GM12878 (cell line): ENCODE measurements at regions not wholly inside any gene's neighbourhood (a gene's known extent, or its start where the extent isn't known, plus 50 kb on each side); places are given as distances from the start of the nearest gene placed in this dataset.

Experiments used
- ATAC-seq: fragments of 200-7000 bp; cut with Tn5 transposase; 3 replicates; pipeline ENCODE4 v1.9.1; 2020; ENCODE audit warnings: mild to moderate bottlenecking, moderate library complexity
- BruUV-seq: library from RNA; stranded (reverse); fragments of 400-500 nt; replicated peaks from 2 replicates; lab custom pipeline; 2021; lab: Mats Ljungman, UMichigan
- CTCF ChIA-PET: fragments of 300-600 bp; sonication (Branson Sonifier 250); formaldehyde crosslinking; extraction: SDS; loops from one replicate; lab custom pipeline; 2021; ENCODE audit warnings: inconsistent platforms; lab: Yijun Ruan, JAX
- POLR2A ChIA-PET: fragments of 350-600 bp; formaldehyde crosslinking; extraction: SDS; loops from one replicate; lab custom pipeline; 2021; ENCODE audit warnings: inconsistent platforms; lab: Charles Lee
- RAD21 ChIA-PET: fragments of 300-600 bp; sonication (Branson Sonifier 250); formaldehyde crosslinking; loops from one replicate; lab custom pipeline; 2023; ENCODE audit warnings: antibody characterized with exemption; ENCODE audit not compliant: unreplicated experiment; lab: Charles Lee
- SMC1A ChIA-PET: fragments of 300-600 bp; sonication (Branson Sonifier 250); formaldehyde crosslinking; loops from one replicate; lab custom pipeline; 2023; ENCODE audit not compliant: unreplicated experiment, uncharacterized antibody; lab: Charles Lee
- DNase-seq: peaks from one replicate; pipeline ENCODE4 v3.0.0-alpha.2; 2011; ENCODE audit warnings: low read depth, low spot score
- FAIRE-seq: peaks from 3 replicates; lab custom pipeline; 2011; peaks lifted over from hg19 to GRCh38; lab: Jason Lieb, UNC
- H2AFZ ChIP-seq: 2 replicates; pipeline ENCODE4 v1.6.0; 2011; ENCODE audit warnings: low read depth, low read length, control low read depth; ENCODE audit not compliant: control insufficient read depth
- H3K27ac ChIP-seq: 2 replicates; pipeline ENCODE4 v1.5.1; 2011; ENCODE audit warnings: control low read depth; ENCODE audit not compliant: control insufficient read depth, insufficient read depth
- H3K27me3 ChIP-seq, 2 experiments: replicated peaks in 1 of 2; 2 replicates each; pipeline versions ENCODE4 v1.6.0 to v1.6.1; 2011; ENCODE audit warnings: low read length in 1 of 2; ENCODE audit not compliant: control insufficient read depth in 2 of 2, insufficient read depth in 2 of 2
- H3K36me3 ChIP-seq, 2 experiments: 2 replicates each; pipeline ENCODE4 v1.5.1; 2011; ENCODE audit warnings: low read length in 1 of 2; ENCODE audit not compliant: control insufficient read depth in 2 of 2, insufficient read depth in 2 of 2
- H3K4me1 ChIP-seq: 2 replicates; pipeline ENCODE4 v1.6.1; 2011; ENCODE audit warnings: mild to moderate bottlenecking, low read length, moderate library complexity, mixed read lengths; ENCODE audit not compliant: control insufficient read depth, insufficient read depth
- H3K4me2 ChIP-seq: 2 replicates; pipeline ENCODE4 v1.6.0; 2011; ENCODE audit warnings: control low read depth; ENCODE audit not compliant: control insufficient read depth, insufficient read depth
- H3K4me3 ChIP-seq: fragments of 200-600 bp; sonication (generic); 2 replicates; pipeline ENCODE4 v1.5.1; 2016
- H3K79me2 ChIP-seq: 2 replicates; pipeline ENCODE4 v1.6.0; 2011; ENCODE audit warnings: low read length; ENCODE audit not compliant: control insufficient read depth, insufficient read depth
- H3K9ac ChIP-seq: 2 replicates; pipeline ENCODE4 v1.8.0; 2011; ENCODE audit warnings: low read length, control low read depth, mixed read lengths; ENCODE audit not compliant: control insufficient read depth, insufficient read depth
- H3K9me3 ChIP-seq: replicated peaks from 3 replicates; pipeline ENCODE4 v1.5.1; 2011; ENCODE audit warnings: mild to moderate bottlenecking, low read length; ENCODE audit not compliant: control insufficient read depth, insufficient read depth
- H4K20me1 ChIP-seq: 2 replicates; pipeline ENCODE4 v1.6.0; 2011; ENCODE audit not compliant: control insufficient read depth, insufficient read depth
- CHD2 ChIP-seq: IDR thresholded peaks from 2 replicates; pipeline ENCODE4 v1.6.1; 2011; ENCODE audit warnings: low read depth, low read length, improper control_type of control experiment, borderline replicate concordance
- EP300 ChIP-seq, 2 experiments: fragments of 150-350 bp in 1 of 2; IDR thresholded peaks; 2 replicates each; pipeline ENCODE4 v1.6.1; 2011 to 2012; ENCODE audit warnings: low read depth in 2 of 2, low read length in 2 of 2, borderline replicate concordance in 1 of 2, improper control_type of control experiment in 1 of 2, inconsistent platforms in 1 of 2; ENCODE audit not compliant: control insufficient read depth in 1 of 2
- ETV6 ChIP-seq, 2 experiments: fragments of 450-650 bp in 1 of 2; IDR thresholded peaks in 1 of 2; conservative IDR thresholded peaks in 1 of 2; 2 replicates each; pipeline ENCODE4 v1.6.1; 2014; ENCODE audit warnings: antibody characterized with exemption in 1 of 2, borderline replicate concordance in 1 of 2, low read depth in 1 of 2, mild to moderate bottlenecking in 1 of 2, moderate library complexity in 1 of 2
- HCFC1 ChIP-seq: fragments of 150-350 bp; IDR thresholded peaks from 2 replicates; pipeline ENCODE4 v1.6.1; 2014; ENCODE audit warnings: low read length
- MEF2A ChIP-seq: IDR thresholded peaks from 2 replicates; pipeline ENCODE4 v1.6.1; 2011; ENCODE audit warnings: low read depth, mild to moderate bottlenecking, low read length, moderate library complexity; ENCODE audit not compliant: insufficient read depth
- MYC ChIP-seq: IDR thresholded peaks from 2 replicates; pipeline ENCODE4 v1.6.1; 2011; ENCODE audit warnings: mild to moderate bottlenecking, low read length, moderate library complexity, inconsistent platforms; ENCODE audit not compliant: insufficient read depth, insufficient replicate concordance, insufficient read length, severe bottlenecking
- SIN3A ChIP-seq: IDR thresholded peaks from 2 replicates; pipeline ENCODE4 v1.6.1; 2012; ENCODE audit warnings: low read depth, low read length, improper control_type of control experiment
- TCF7 ChIP-seq: IDR thresholded peaks from 2 replicates; pipeline ENCODE4 v1.6.1; 2014; ENCODE audit warnings: antibody characterized with exemption, borderline replicate concordance
- WGBS: methylation state at CpG from one replicate; pipeline ENCODE4 v1.1.6; 2016; ENCODE audit warnings: low lambda C conversion rate; ENCODE audit not compliant: insufficient replicate concordance, insufficient coverage; ENCODE audit errors: missing lambda C conversion rate; 5-methylcytosine and 5-hydroxymethylcytosine counted together
- in situ Hi-C: fragments of 300-500 bp; cut with MboI; formaldehyde crosslinking; loops from 9 replicates; pipeline ENCODE4 v1.14.3; 2018; ENCODE audit warnings: mixed read lengths
- intact Hi-C: fragments of 100-400 bp; cut with micrococcal nuclease; formaldehyde crosslinking; loops from one replicate; pipeline ENCODE4 v1.14.2; 2022; ENCODE audit not compliant: unreplicated experiment
- TF ChIP-seq, protein P1 (sequence below): IDR thresholded peaks from 2 replicates; pipeline ENCODE4 v1.6.1; 2011; ENCODE audit warnings: mild to moderate bottlenecking, low read depth, low read length, moderate library complexity; ENCODE audit not compliant: insufficient replicate concordance
- TF ChIP-seq, protein P2 (sequence below): IDR thresholded peaks from 2 replicates; pipeline ENCODE4 v1.6.1; 2011; ENCODE audit warnings: low read depth, mild to moderate bottlenecking, low read length, moderate library complexity, borderline replicate concordance; ENCODE audit errors: extremely low read depth
- TF ChIP-seq, protein P3 (sequence below): fragments of 450-650 bp; conservative IDR thresholded peaks from 2 replicates; pipeline ENCODE4 v1.6.1; 2017; ENCODE audit warnings: mild to moderate bottlenecking, moderate library complexity

DNA sequence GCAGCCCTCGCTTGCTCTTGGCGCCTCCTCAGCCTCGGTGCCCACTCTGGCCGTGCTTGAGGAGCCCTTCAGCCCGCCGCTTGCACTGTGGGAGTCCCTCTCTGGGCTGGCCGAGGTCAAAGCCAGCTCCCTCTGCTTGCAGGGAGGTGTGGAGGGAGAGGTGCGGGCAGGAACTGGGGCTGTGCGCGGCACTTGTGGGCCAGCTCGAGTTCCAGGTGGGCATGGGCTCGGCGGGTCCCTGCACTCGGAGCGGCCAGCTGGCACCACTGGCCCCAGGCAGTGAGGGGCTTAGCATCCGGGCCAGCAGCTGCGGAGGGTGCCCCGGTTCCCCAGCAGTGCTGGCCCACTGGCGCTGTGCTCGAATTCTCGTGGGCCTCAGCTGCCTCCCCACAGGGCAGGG, 152.1 kb upstream of the SEMA3C start:
- BruUV-seq: no TSS peak
- H4K20me1 ChIP-seq: no peaks in the 10 kb centered on the region
- no peak overlapping the region for H3K4me3 ChIP-seq
- H3K27ac ChIP-seq: no peak overlapping the region
- H3K4me2 ChIP-seq: no peak overlapping the region
- H3K79me2 ChIP-seq: no peaks in the 10 kb centered on the region
- no peaks in the 10 kb centered on the region for H3K36me3 ChIP-seq
- ChIA-PET POLR2A (no interaction called here), CTCF (no interaction called here), SMC1A (no interaction called here), RAD21 (no interaction called here)
- H2AFZ ChIP-seq: no peak overlapping the region
- no peaks in the 10 kb centered on the region for H3K4me1 ChIP-seq
- 32% methylated on average over 21 of the region's 21 CpGs for WGBS
- in situ Hi-C loops: no loop called here
- DNase-seq (no peak), ATAC-seq (no peak)
- H3K9ac ChIP-seq: no peak overlapping the region
- intact Hi-C loops: no loop called here
- no peaks in the 10 kb centered on the region for H3K27me3 ChIP-seq
- TF ChIP-seq SIN3A: no peak
- no peak for TF ChIP-seq MYC
- TF ChIP-seq TCF7: no peak
- TF ChIP-seq, protein P1, sequence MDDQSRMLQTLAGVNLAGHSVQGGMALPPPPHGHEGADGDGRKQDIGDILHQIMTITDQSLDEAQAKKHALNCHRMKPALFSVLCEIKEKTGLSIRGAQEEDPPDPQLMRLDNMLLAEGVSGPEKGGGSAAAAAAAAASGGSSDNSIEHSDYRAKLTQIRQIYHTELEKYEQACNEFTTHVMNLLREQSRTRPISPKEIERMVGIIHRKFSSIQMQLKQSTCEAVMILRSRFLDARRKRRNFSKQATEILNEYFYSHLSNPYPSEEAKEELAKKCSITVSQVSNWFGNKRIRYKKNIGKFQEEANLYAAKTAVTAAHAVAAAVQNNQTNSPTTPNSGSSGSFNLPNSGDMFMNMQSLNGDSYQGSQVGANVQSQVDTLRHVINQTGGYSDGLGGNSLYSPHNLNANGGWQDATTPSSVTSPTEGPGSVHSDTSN: no peak
- TF ChIP-seq MEF2A: no peak
- TF ChIP-seq, all 136 proteins: peak for 0
- H3K9me3 ChIP-seq: no peaks in the 10 kb centered on the region
- no peak for FAIRE-seq

DNA sequence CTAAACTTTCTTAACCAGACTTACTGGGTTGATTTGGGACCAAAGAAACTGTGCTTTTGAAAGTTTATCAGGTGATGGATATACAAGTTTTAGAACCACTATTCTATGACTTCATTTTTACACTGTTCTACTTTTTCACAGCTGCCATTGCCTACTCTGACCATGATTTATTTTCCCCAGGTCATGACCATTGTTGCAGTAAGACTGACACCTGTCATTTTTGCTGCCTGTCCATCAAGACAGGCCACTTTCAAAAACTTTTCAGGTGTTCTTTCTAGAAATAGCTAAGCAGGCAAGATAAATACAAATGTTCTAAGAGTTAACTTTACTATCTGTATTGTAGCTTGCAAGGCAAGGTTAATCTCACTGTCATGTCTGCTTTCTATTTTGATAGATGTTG, 147.9 kb upstream of the SEMA3C start:
- SMC1A ChIA-PET: no interaction called here
- FAIRE-seq: no peak
- Histone ChIP-seq H3K79me2 (no peaks in the 10 kb centered on the region), H3K9ac (no peak overlapping the region), H3K4me1 (no peaks in the 10 kb centered on the region), H3K9me3 (no peaks in the 10 kb centered on the region), H3K27ac (no peak overlapping the region), H2AFZ (no peak overlapping the region), H3K4me3 (no peak overlapping the region), H4K20me1 (no peaks in the 10 kb centered on the region), H3K27me3 (no peaks in the 10 kb centered on the region), H3K4me2 (no peak overlapping the region), H3K36me3 (no peaks in the 10 kb centered on the region)
- CTCF ChIA-PET: no interaction called here
- RAD21 ChIA-PET: no interaction called here
- in situ Hi-C loops: no loop called here
- intact Hi-C loops: no loop called here
- POLR2A ChIA-PET: no interaction called here
- no peak for DNase-seq
- ATAC-seq: no peak
- no TSS peak for BruUV-seq
- no peak for TF ChIP-seq CHD2
- TF ChIP-seq, protein P2, sequence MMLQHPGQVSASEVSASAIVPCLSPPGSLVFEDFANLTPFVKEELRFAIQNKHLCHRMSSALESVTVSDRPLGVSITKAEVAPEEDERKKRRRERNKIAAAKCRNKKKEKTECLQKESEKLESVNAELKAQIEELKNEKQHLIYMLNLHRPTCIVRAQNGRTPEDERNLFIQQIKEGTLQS: no peak
- TF ChIP-seq ETV6 (conservative IDR thresholded peaks at IDR 0.05 in 1 of 2, IDR thresholded peaks at IDR 0.05 in 1 of 2; ENCODE audit: borderline replicate concordance in 1 of 2, low read depth in 1 of 2): no peak
- no peak for TF ChIP-seq HCFC1
- TF ChIP-seq, protein P3, sequence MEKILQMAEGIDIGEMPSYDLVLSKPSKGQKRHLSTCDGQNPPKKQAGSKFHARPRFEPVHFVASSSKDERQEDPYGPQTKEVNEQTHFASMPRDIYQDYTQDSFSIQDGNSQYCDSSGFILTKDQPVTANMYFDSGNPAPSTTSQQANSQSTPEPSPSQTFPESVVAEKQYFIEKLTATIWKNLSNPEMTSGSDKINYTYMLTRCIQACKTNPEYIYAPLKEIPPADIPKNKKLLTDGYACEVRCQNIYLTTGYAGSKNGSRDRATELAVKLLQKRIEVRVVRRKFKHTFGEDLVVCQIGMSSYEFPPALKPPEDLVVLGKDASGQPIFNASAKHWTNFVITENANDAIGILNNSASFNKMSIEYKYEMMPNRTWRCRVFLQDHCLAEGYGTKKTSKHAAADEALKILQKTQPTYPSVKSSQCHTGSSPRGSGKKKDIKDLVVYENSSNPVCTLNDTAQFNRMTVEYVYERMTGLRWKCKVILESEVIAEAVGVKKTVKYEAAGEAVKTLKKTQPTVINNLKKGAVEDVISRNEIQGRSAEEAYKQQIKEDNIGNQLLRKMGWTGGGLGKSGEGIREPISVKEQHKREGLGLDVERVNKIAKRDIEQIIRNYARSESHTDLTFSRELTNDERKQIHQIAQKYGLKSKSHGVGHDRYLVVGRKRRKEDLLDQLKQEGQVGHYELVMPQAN: no peak
- no peak for TF ChIP-seq EP300 (IDR thresholded peaks at IDR 0.05; ENCODE audit: borderline replicate concordance in 1 of 2, control insufficient read depth in 1 of 2, low read depth in 2 of 2, low read length in 2 of 2)
